ENCODE measurements at regions not wholly inside any gene's neighbourhood (a gene's known extent, or its start where the extent isn't known, plus 50 kb on each side); places are given as distances from the start of the nearest gene placed in this dataset.

DNA sequence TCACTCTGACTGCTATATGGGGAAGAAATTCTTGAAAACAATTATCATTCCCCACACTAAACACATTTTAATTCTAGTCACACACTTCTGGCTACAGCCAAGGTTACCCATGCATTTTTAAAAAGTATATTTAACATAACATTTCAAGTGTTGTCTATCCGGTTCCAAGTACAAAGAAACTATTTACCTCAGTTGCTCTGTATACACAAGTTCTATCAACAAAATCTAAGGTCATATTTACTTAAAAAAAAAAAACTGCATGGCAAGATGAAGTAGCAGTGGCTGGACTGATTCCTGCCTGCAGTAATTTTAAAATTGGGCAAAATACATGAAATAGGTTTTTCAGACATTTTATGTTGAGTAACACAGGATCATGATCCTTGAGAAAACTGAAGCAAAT is 155.9 kb upstream of the TOM1L1 start:
- DNase-seq: no peak

DNA sequence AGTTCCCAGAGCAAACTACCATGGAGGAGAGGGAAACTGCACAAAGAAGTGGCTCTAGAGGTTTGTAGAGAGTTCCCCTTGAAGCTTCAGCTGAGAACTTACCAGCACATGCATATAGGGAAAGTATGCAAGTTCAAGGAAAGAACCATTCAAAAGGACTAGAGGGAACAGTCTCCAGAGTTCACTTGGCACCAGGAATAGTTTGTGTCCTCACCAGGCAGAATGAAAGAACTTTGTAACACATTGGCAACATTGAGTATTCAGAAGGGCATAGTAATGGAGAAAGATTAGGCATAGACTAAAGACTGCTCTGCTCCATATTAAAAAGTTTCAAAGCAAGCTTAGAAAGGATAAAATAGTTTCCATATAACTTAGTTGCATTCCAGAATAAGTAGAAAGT is 155.4 kb upstream of the TOM1L1 start:
- DNase-seq: no peak

DNA sequence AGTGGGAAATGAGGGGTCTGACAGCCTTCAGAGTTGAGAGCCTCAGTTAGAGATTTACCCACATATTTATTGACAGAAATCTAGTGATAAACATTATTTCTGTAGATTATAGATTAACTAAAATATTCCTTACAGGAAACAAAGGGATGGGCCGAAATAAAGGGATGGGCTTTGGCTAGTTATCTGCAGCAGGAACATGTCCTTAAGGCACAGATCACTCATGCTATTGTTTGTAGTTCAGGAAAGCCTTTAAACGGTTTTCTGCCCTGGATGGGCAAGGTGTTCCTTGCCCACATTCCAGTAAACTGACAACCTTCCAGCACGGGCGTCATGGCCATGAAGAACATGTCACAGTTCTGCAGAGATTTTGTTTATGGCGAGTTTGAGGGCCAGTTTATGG is 154.8 kb upstream of the TOM1L1 start:
- DNase-seq: no peak

DNA sequence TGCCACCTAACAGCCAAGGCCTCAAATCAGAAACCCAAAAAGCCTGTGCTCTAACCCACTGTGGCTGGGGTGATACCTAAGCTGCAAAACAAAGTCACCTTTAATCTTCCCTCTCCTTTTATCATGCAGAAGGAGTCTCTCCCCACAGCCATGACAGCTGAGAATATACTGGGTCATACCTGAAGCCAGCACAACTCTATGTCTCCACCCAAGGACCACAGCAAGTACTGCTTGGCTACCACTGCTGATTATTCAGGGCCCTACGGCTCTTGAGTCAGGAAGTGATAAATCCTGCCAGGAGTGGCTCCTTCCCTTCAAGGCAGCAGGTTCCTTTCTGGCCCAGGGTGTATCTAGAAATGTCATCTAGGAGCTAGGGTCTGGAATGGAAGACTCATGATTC is 151.5 kb upstream of the TOM1L1 start:
- no peak for DNase-seq

DNA sequence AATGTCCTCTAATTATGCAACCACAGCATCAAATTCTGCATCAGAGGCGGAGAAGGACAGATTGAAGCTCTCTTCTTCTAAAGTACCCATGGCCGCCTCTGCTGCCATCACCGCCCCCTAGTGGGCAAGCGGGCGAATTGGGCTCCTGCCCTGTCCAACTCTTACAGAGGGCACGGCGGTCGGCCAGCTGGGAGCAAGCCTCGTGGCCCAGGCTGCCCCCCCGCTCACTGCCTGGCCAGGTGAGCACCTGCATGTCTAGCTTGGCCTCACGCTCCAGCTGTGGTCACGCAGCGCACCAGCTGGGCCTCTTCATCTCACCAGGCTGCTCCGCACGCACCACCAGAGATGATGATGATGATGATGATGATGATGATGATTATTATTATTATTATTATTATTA is 146.1 kb upstream of the TOM1L1 start:
- DNase-seq: no peak

DNA sequence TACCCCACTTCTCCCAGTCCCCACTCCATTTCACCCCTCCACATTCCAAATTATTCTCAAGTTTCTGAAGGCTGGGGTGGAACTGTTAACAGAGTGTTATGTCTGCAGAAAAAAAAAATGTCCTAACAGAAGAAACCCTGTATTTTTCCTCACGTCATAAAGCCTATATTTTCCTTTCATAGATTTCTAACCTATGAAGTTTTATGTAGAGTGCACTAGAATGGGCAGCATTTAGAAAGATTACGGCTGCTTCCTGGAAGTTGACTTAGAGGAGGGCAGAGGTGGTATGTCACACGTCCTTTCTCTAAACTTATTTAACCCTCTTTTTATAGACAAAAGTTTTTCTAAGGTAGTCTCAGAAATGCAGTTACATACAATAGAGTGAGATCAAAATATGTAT is 139.8 kb upstream of the TOM1L1 start:
- no peak for DNase-seq

DNA sequence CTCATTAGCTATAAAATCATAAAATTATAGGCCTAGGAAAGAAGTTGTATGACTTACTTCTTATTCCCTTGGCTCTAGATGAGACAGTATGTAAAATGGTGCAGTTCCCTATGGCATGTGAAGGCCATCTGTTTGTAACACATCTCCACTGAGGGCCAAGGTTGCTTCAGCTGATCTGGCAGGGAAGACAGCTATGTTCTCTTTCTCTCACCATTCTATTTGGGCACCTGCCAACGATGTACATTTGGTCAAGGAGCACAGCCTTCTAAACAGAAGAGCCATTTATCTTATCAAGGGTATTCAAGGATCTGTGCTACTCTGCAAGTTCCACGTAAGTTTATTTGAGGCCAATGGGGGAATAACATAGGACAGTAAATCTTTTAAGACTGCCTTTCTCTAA is 129.8 kb upstream of the TOM1L1 start:
- DNase-seq: no peak

DNA sequence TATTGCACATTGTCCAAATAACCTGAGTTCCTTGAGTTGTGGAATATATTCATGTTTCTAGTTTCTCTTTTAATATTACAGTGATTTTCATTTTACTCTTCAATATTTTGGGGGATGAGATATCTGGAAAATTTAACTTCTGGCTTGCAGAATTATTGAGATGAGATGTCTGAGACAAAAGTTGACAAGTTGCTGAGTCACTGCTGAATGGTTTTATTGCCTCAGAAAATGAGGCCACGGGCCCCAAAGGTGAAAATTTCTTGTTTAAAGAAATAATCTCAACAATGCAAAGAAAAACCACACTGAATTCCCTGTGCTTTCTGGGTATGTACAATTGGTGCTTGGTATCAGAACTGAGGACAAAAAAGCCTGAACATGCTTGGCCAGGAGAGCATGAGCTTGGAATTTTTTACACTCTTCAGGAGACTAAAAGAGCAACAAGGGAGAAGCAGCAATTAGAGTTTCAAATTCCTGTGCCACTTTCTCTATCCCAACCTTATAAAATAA is 129.2 kb upstream of the TOM1L1 start:
- no peak for DNase-seq

DNA sequence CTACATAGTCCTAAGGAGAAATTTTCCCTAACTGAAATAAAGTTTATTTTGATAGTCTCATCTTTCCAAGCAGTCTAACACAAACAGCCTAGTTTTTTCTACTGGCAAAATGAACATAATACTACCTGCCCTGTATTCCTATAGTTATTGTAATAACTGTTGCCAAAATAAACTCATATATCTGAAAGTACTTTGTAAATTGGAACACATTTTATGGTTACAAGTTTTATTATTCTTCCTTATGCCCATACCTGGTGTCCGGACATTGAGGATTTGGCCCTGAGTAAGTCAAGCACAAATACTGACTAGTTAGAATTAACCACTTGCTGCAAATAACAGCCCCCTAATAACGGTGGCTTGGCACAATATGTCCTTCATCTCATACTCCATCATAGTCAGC is 120.4 kb upstream of the TOM1L1 start:
- DNase-seq: no peak

DNA sequence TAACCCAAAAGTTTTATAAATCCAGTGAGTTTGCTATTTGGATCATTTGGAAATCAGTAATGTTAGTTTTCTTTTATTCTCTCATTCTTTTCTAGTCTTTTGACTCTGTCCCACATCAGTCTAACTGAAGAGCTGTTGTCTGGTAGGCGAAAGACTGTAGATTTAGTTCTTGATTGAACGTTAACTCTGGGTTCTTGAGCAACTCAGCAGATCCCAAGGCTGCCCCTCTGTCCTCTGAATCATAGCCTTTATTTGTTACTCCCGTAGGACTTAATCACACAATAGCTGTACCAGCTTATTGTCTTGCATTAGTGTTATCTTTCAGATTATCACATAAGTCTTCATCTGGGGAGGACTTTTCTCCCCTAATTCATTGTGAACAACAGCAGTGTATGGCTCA is 119.3 kb upstream of the TOM1L1 start:
- no peak for DNase-seq

DNA sequence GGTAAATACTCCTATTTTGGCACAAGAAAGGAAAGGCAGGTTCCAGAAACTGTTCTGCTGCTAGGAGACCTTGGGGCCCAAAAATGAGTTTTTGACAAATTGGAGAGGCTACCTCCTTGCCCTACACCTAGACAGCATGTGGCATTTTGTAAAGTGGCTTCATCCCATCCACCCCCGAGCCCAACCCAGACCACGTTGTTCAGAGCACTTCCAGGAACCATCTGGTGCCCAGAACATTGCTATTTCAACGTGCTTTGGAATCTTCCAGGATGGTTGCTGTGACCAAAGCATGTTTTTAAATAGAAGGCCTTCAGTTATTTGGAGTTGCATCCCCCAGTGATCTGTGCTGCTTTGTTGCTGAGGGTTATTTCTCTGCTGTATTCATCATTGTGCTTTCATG is 116.3 kb upstream of the TOM1L1 start:
- DNase-seq: no peak

DNA sequence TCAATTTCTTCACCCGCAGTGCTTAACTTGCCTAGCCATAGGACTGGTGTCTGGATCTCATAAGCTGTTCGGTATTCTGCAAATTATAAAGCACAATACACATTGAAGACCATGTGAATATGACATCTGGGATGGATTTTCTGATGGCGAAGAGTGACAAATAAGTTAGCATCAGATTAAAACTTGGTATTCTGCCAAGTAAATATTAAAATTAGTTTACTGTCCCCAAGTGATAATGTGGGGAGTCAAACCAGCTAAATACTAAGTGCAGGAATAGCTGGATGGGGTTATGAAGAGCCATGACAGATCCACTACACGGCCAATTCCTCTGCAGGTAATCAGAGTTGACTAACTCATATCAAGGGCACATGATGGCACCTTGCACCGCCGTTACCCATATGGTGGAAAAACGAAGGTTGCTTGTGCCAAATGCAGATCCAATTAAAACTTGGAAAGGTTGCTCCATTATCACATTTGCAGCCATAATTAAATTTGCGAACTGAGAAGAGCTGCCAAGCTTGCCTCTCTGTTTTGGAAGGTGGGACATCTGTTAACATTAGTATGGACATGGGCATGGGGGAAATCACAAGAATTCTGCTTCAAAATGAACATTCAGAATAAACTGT is 114.9 kb upstream of the TOM1L1 start:
- no peak for DNase-seq

DNA sequence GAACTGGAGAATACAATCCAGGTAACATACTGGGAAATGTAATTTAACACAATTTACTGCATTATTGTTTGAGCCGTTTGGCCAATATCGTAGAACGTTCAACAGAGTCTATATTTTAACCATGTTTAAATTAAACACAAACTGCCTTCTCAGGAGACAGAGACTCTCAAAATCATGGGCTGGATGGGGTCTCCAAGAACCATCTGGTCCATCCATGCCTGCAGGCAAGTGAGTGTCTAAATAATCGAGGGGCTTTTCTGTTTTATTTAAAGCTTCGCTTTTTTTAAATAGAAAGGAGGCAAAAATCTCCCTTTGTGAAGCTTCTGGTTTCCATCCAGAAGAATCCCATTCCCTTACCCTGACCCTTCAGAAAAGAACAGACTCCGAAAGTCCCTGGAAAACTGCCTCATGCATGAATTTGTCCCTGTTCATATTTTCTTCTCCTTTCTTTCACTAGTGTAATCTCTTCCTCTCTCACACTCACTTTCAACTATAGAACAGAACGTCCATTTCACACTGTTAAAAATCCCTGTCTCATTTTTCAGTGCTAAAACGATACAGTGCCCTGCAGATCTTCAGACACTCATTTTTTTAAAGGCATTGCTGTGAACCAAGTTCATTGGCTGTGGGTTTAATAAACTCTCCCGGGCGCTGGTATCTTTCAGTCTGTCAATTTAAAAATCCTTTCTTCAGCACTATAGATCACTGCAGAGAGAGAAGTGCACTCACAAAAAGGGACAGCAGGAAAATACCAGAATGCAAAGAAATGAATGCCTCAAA is 111.4 kb upstream of the TOM1L1 start:
- DNase-seq: no peak

DNA sequence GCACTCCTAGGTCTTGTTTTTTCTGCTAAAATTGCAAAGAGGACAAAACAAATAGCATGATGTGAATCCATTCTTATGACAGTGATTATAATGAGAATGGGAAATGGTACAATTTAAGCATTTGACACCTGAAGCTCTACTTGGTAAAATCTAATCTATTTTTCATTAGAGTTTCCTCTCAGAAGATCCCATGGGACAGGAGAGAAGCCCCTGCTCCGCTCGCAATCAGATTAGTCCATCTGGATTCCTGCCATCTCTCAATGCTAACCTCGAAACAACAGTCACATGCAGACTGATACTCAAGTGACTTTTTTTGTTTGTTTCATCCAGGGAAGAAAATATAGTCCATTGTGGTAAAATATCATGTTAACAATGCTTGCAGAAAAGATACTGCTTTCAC is 107.4 kb upstream of the TOM1L1 start:
- DNase-seq: no peak

DNA sequence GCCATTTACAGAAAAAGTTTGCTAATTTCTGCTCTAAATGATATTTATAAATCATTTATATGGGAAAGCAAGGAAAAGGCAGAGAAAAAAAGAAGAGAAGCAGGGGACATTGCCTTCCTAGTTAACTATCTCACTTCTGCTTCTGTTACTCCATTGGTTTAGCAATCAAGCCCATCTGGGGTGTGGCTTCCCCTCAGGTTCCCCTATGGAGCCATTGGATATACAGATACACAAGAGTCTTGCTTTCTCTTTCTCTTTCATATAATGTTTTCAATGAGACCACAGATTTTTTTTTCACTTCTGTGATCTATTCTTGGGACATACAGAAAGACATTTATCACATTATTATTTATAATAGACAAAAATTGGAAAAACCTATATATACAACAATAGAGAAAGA is 105.6 kb upstream of the TOM1L1 start:
- peak; percentile 1 to 20 for DNase-seq

DNA sequence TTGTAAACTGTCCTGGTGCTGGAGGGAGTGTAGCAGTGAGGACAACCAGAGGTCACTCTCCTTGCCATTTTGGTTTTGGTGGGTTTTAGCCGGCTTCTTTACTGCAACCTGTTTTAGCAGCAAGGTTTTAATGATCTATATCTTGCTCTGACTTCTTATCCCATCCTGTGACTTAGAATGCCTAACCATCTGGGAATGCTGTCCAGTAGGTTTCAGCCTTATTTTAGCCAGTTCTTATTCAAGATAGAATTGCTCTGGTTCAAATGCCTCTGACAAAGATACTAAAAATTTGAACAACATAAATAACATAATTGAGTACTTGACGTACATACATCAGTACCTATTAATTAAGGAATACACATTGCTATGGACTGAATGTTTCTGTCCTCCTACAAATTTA is 93.3 kb upstream of the TOM1L1 start:
- DNase-seq: no peak

DNA sequence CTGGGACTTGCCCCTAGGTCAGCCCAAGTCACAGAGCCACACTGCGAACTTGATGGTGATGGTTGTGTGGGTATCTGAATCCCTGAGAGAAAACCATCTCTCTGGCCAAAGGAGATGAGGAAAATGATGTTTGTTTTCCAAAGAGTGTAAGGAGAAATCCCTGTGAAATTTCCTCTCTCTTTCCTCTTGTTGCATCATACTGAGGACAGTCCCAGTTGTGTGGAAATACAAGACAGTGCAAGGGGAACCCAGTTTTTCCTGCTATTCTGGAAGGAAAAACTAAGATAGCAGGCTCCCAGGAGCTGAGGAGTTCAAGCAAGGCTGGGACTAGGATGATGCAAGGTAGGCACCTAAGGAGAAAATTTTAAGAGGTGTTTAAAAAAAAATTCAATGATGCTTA is 86.8 kb upstream of the TOM1L1 start:
- DNase-seq: no peak

DNA sequence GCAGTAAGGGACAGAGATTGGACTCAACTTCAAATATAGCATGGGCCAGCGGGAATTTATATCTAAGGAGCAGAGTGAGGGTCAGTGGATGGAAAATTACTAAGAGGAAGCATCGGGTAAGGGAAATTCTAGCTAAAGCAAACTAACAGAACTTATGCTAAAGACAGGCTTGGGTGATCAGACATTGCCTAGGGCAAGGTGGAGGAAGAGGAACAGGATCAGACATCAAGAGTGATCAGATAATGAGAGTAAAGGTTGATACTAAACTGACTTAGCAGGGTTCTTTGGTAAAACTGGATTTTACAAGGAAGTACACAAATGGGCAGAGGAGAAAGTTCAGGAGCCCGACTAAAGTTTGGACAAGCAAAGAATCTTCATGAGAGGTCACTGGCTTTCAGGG is 86.3 kb upstream of the TOM1L1 start:
- no peak for DNase-seq

DNA sequence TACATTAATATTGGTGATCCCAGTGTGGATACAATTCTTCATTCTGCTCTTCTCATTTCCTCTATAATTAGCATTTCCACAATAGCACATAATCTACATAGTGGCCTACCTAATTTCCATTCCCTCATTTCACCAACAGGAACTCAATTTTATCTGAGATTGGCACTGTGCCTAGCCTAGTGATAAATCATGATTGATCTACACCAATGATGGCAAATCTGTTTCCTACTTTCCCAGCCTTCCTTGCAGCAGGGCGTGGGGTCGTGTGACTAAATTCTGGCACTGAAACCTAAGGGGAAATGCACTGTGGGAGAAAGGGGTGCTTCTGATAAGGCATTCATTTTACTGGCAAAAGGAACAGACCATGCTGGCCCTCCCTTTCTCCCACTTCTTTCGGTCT is 66.6 kb upstream of the TOM1L1 start:
- no peak for DNase-seq

DNA sequence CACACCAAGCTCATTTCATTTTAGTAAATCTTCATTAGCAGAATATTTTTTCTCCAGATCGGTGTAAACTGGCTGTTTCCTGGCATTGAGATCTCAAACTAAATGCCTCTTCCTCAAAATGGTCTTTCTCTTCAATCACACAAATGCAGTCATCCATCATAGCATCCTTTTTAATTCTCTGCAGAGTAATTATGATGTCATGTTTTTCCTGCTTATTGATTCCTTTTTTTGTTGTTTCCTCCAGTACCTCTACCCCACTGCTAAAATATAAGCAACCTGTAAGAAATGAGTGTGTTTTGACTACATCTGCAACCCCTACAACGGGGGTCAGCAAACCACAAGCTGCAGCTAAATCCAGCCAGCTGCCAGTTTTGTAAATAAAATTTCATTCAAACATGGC is 65.6 kb upstream of the TOM1L1 start:
- no peak for DNase-seq

DNA sequence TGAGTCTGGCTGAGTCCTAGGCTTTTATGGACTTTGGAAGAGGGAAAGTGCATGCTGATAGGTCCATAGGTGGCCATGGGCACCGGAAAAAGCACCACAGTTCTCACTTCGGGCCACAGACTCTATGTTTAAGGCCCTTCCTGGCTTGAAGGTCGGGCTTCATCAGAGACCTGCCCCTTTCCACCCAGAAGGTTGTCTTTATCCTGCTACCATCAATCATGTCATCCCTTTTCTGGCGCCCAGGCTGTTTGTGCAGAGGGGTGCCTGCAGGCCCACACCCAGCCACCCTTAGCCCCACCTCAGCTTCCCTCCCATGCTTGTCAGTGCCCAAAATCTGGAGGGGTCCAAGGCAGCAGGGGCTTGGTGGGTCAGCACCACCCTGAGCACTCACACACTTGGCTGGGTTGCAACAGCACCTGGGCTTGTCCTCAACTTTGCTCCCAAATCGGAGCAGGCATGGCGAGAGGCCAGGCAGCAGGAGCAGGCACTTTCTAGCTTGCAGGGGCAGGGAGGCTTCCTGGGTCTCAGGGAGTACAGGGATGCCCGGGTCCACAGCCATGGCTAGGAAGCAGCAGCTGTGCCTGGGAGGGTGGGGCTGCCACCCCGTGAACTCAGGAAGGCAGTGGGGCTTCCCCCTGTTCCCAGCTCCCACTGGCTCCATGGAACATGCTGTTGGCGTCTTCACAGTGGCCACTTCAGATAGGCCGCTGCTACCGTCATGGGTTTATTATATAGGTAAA is 63.8 kb upstream of the TOM1L1 start:
- DNase-seq: no peak

DNA sequence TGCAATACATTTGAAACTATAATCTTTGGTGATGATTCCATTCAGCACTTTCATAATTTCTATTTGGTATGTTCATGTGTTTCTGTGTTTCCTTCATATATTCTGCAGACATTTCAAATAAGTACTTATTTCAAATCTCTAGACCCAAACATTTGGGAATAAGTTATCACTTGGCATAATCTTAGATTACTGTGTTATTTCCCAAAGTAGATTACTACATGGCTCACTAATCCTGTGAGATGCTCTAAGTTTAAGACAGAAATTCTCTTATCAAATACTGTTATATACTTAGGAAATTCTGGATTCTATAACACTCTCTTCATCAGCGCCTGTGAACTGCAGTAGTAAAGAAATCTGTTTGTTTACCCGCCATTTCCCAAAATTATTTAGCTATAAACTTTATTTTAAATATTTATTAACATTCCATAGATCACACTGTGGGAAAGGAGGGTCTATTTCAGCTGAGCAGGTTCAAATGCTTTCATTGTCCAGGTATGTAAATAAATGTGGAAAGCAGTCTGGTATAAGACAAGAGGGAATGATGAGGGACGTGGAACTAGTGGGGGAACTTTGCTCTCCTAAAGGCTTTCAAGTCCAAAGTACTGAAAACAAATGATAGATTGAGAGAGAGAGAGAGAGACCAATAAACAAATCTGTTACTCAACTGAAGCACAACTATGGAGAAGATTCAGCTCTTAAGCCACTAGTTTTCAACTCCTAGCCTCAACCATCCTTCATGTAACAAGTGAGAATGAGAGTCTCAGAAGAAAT is 61.8 kb upstream of the TOM1L1 start:
- DNase-seq: no peak

DNA sequence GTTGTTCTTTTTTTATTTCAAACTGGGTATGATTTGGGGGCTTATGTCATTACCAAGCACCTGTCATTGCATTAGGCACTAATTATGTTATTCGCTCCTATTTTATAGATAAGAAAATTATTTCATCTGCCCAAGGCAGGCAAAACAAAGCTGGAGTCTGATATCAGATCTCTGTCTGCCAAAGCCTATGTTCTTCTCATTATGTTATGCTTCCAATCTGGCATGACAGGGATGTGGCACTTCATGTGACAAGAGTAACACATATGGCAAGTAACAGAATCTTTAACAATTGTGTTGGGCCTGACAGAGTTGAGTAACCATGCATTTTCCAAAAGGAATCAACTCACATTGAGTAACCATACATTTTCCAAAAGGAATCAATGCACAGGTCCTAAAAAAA is 61.2 kb upstream of the TOM1L1 start:
- DNase-seq: no peak

Data from inflammatory macrophage (primary cell).